Transverse colon (tissue), 4 donors: ENCODE measurements at regions not wholly inside any gene's neighbourhood (a gene's known extent, or its start where the extent isn't known, plus 50 kb on each side); places are given as distances from the start of the nearest gene placed in this dataset.

ENCODE experiments used
- DNase-seq: peaks from one replicate; pipeline ENCODE4 v3.0.0-alpha.2; 2019
- H3K27ac ChIP-seq, 4 donors: fragments of 200-600 bp; sonication (generic); 2 replicates each; pipeline ENCODE4 v1.5.1; 2016 to 2018; ENCODE audit warnings: inconsistent platforms in 4 of 4
- H3K27me3 ChIP-seq: fragments of 200-600 bp; sonication (generic); 2 replicates; pipeline ENCODE4 v1.5.1; 2017; ENCODE audit warnings: inconsistent platforms
- H3K36me3 ChIP-seq, 4 donors: fragments of 200-600 bp; sonication (generic); 2 replicates each; pipeline ENCODE4 v1.5.1; 2017 to 2019; ENCODE audit warnings: inconsistent platforms in 4 of 4
- H3K4me1 ChIP-seq, 4 donors: fragments of 200-600 bp; sonication (generic); 2 replicates each; pipeline ENCODE4 v1.5.1; 2017 to 2020; ENCODE audit warnings: inconsistent platforms in 4 of 4
- H3K4me3 ChIP-seq, 4 donors: fragments of 200-600 bp; sonication (generic); 1 replicate in 1 of 4; 2 replicates in 3 of 4; pipeline versions ENCODE4 v1.5.1 to v1.6.1; 2017 to 2019; ENCODE audit warnings: inconsistent platforms in 4 of 4
- H3K9me3 ChIP-seq, 2 donors: fragments of 200-600 bp; sonication (generic); 2 replicates each; pipeline ENCODE4 v1.5.1; 2017 to 2019; ENCODE audit warnings: inconsistent platforms in 2 of 2
- EP300 ChIP-seq: sonication (generic); formaldehyde crosslinking; IDR thresholded peaks from one replicate; pipeline ENCODE4 v1.6.1; 2017; ENCODE audit warnings: antibody characterized with exemption, low read depth
- POLR2A ChIP-seq: fragments of 450-650 bp; IDR thresholded peaks from one replicate; pipeline ENCODE4 v1.6.1; 2016; ENCODE audit warnings: antibody characterized with exemption, mild to moderate bottlenecking, moderate library complexity
- POLR2AphosphoS5 ChIP-seq, 3 donors: sonication (generic); formaldehyde crosslinking; IDR thresholded peaks; one replicate each; pipeline ENCODE4 v1.6.1; 2016; ENCODE audit warnings: antibody characterized with exemption in 3 of 3
- WGBS, 2 donors: methylation state at CpG; one replicate each; pipeline ENCODE4 v1.1.5; 2018; ENCODE audit warnings: low coverage in 1 of 2; 5-methylcytosine and 5-hydroxymethylcytosine counted together
- in situ Hi-C, 4 donors: fragments of 200-750 bp; cut with MboI; loops; one replicate each; pipeline versions ENCODE4 v1.15.0 to v1.15.1; 2017; ENCODE audit warnings: low sequenced_read_pairs in 3 of 4, low pct_ligation_motif_present in 1 of 4, low pct_unique_long_range_greater_than_20kb in 1 of 4
- intact Hi-C: fragments of 100-400 bp; cut with DNase I; formaldehyde crosslinking; loops from one replicate; pipeline ENCODE4 v1.15.1; 2023; ENCODE audit warnings: low total_unique reads
- TF ChIP-seq, protein P1 (sequence below), 5 experiments: fragments of 200-600 bp in 3 of 5; fragments of 450-650 bp in 2 of 5; sonication (generic) in 3 of 5; IDR thresholded peaks; 1 replicate in 2 of 5; 2 replicates in 3 of 5; pipeline ENCODE4 v1.5.1; 2016 to 2017; ENCODE audit warnings: antibody characterized with exemption in 5 of 5, inconsistent platforms in 3 of 5, mild to moderate bottlenecking in 2 of 5, moderate library complexity in 1 of 5

DNA sequence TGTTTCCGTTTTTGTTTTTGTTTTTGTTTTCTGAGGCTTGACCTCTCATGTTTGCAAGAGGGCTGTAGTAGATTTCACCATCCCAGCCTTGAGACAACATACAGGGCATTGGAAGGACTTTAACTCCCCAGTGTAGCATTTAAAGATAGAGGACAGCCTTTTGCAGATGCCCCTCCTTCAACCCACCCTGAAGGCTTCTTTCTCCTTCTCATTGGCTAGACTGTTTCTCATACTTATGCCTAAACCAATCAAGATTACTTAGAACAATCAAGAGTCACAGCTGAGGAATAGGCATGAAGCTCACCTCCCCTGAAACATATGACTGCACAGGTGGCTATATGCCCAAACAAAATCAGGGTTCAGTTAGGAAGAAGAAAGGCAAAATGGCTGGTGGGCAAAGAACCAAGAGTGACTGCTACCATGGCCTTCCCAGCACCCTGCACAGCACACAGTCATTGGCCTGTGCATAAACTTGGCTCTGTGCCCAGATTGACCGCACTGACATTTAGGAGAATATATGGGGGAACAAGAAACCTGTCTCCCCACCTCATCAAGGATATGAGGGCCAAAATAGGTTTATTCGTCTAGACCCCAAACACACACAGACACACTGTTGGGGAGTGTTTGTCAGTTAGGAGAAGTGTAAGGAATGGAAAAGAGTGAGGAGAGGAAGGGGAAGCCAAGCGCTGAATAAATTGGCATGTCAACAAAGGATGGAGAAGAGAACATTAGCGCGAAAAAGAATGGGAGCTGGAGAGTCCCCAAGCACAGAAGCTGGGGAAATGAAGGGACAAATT lies 137.3 kb upstream of the RANBP3L start:
- Histone ChIP-seq H3K36me3 (no peaks in the 10 kb centered on the region), H3K27me3 (no peaks in the 10 kb centered on the region), H3K4me3 (no peak overlapping the region), H3K4me1 (no peaks in the 10 kb centered on the region), H3K27ac (no peak overlapping the region), H3K9me3 (no peaks in the 10 kb centered on the region)
- in situ Hi-C loops (no loop called here), intact Hi-C loops (no loop called here)
- no peak for DNase-seq
- TF ChIP-seq, protein P1, sequence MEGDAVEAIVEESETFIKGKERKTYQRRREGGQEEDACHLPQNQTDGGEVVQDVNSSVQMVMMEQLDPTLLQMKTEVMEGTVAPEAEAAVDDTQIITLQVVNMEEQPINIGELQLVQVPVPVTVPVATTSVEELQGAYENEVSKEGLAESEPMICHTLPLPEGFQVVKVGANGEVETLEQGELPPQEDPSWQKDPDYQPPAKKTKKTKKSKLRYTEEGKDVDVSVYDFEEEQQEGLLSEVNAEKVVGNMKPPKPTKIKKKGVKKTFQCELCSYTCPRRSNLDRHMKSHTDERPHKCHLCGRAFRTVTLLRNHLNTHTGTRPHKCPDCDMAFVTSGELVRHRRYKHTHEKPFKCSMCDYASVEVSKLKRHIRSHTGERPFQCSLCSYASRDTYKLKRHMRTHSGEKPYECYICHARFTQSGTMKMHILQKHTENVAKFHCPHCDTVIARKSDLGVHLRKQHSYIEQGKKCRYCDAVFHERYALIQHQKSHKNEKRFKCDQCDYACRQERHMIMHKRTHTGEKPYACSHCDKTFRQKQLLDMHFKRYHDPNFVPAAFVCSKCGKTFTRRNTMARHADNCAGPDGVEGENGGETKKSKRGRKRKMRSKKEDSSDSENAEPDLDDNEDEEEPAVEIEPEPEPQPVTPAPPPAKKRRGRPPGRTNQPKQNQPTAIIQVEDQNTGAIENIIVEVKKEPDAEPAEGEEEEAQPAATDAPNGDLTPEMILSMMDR (IDR thresholded peaks at IDR 0.05), result no peak
- TF ChIP-seq EP300 (no peak), POLR2A (no peak), POLR2AphosphoS5 (IDR thresholded peaks at IDR 0.05) (no peak)
- WGBS, 2 donors, result 85 to 97% methylated on average over 5 to 6 of the region's 6 CpGs

DNA sequence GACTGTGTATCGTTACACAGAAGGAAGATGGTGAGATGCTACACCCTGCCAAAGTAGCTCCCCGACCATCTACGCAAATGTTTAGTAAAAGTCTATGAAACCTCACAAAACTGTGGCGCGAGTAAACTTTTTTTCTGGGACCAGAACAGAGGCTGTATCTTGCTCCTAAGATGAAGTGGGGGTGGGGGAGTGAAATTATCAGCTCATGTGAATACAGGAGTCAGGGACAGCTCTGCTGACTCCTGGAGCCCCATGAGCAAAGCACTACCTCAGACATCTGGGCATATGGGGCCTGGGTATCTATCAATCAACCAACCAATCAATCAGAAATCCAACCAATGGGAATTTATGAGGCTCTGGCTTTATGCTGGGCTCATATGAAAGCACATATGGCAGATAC lies 138.6 kb upstream of the RANBP3L start:
- no peak overlapping the region for H3K4me3 ChIP-seq
- no peaks in the 10 kb centered on the region for H3K4me1 ChIP-seq
- WGBS, 2 donors, result 85% methylated on average over 5 of the region's 5 CpGs; no CpG with 5 or more reads in 1 of the 2 donors
- intact Hi-C loops (no loop called here), in situ Hi-C loops (no loop called here)
- TF ChIP-seq, protein P1 (IDR thresholded peaks at IDR 0.05), result no peak
- TF ChIP-seq EP300, result no peak
- TF ChIP-seq POLR2A, result no peak
- no peak for TF ChIP-seq POLR2AphosphoS5 (IDR thresholded peaks at IDR 0.05)
- H3K27me3 ChIP-seq, result no peaks in the 10 kb centered on the region
- H3K27ac ChIP-seq, result no peak overlapping the region
- no peaks in the 10 kb centered on the region for H3K9me3 ChIP-seq
- H3K36me3 ChIP-seq, result no peaks in the 10 kb centered on the region
- no peak for DNase-seq

DNA sequence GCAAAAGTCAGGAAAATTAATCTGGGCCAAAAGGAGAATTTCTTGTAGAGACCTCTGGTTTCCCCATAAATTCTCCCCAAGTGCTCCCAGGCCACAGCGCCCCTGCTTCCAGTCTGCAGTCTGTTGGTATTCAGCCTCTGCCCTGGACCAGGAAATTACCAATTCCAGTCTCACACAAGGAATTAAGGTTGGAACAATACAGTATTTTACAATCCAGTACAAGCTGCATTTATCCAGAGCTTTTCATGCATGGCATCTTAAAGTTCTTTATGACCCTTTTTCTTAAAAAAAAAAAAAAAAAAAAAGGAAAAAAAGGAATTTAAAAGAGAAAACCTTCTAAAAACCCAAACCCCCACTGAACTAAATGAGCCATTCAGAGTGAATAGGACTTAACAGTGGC lies 139.6 kb upstream of the RANBP3L start:
- no peaks in the 10 kb centered on the region for H3K36me3 ChIP-seq
- WGBS, 2 donors, result 83 to 88% methylated on average over 1 of the region's 1 CpG
- no peak overlapping the region for H3K4me3 ChIP-seq
- intact Hi-C loops (no loop called here), in situ Hi-C loops (no loop called here)
- DNase-seq, result no peak
- H3K4me1 ChIP-seq, result no peaks in the 10 kb centered on the region
- no peak overlapping the region for H3K27ac ChIP-seq
- TF ChIP-seq POLR2AphosphoS5 (IDR thresholded peaks at IDR 0.05), result no peak
- TF ChIP-seq POLR2A, result no peak
- TF ChIP-seq EP300, result no peak
- TF ChIP-seq, protein P1 (IDR thresholded peaks at IDR 0.05), result no peak
- no peaks in the 10 kb centered on the region for H3K27me3 ChIP-seq
- H3K9me3 ChIP-seq, result no peaks in the 10 kb centered on the region

DNA sequence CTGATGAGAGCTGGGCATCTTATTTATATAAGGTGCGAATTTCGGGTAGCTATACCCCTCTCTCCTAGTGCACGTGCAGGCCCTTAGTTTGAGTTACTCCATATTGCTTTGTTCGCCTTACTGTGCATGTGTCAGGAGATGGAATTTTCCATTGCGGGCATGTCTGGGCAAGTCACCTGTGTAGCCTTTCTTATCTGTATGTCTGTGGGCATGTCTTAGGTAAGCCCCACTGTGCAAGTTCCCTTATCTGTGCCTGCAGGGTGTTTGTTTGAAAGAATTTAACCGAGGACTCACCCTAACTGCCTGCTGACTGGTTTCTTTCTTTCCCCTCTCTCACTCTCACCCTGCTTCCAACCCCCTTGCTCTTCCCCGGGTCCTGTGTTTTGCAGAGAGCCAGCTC lies 140.7 kb upstream of the RANBP3L start:
- intact Hi-C loops, result no loop called here
- in situ Hi-C loops, result no loop called here
- H3K4me3 ChIP-seq, result no peak overlapping the region
- H3K36me3 ChIP-seq, result no peaks in the 10 kb centered on the region
- H3K4me1 ChIP-seq, result no peaks in the 10 kb centered on the region
- 73 to 79% methylated on average over 7 of the region's 7 CpGs for WGBS, 2 donors
- H3K27ac ChIP-seq, result no peak overlapping the region
- no peak for DNase-seq
- no peaks in the 10 kb centered on the region for H3K9me3 ChIP-seq
- no peaks in the 10 kb centered on the region for H3K27me3 ChIP-seq
- TF ChIP-seq POLR2A (no peak), POLR2AphosphoS5 (IDR thresholded peaks at IDR 0.05) (no peak), EP300 (no peak)
- TF ChIP-seq, protein P1 (IDR thresholded peaks at IDR 0.05), result no peak
